Erythroblast (primary cell): ENCODE measurements at regions not wholly inside any gene's neighbourhood (a gene's known extent, or its start where the extent isn't known, plus 50 kb on each side); places are given as distances from the start of the nearest gene placed in this dataset.

Experiments used
- GATA1 ChIP-seq: IDR thresholded peaks from 2 replicates; pipeline ENCODE4 v1.6.1; 2011; ENCODE audit warnings: low read depth, mild to moderate bottlenecking, control low read depth, low read length, moderate library complexity
- POLR2A ChIP-seq: IDR thresholded peaks from 2 replicates; pipeline ENCODE4 v1.6.1; 2011; ENCODE audit warnings: mild to moderate bottlenecking, low read length

DNA sequence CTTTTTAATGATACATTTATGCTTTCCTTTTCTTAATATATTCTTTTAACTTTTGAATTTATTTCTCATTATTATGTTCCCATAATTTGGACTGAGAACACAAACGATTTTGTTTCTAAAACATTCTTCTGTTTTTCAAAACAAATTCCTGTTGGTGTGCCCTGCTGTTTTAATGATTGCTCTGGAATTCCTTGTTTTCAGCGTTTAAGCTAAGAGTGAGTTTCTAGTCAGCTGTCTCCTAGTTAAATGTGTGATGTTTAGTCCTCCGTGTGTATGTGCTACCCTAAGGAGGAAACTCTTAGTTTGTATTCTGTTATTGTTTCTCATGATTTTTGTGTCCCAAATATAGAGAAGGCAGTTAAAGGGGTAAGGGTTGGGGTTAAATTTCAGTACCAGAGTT lies 306.1 kb upstream of the RGS17 start:
- no peak for TF ChIP-seq POLR2A
- TF ChIP-seq GATA1: no peak
